MM.1S (cell line): ENCODE measurements at regions not wholly inside any gene's neighbourhood (a gene's known extent, or its start where the extent isn't known, plus 50 kb on each side); places are given as distances from the start of the nearest gene placed in this dataset.

Experiments used
- CTCF ChIP-seq: fragments of 300-600 bp; sonication (generic); IDR thresholded peaks from 2 replicates; pipeline ENCODE4 v1.5.1; 2016; ENCODE audit warnings: antibody characterized with exemption, low read length, mixed read lengths
- EZH2 ChIP-seq: fragments of 300-600 bp; sonication (generic); optimal IDR thresholded peaks from 2 replicates; pipeline ENCODE3; 2017; ENCODE audit warnings: low read depth, mild to moderate bottlenecking, antibody characterized with exemption, low read length, mixed read lengths
- EZH2phosphoT487 ChIP-seq: fragments of 300-600 bp; sonication (generic); IDR thresholded peaks from 2 replicates; pipeline ENCODE4 v1.6.1; 2018; ENCODE audit warnings: antibody characterized with exemption, low read length

GRCh38 chr13:107680115-107680514 is 535.2 kb downstream of the LIG4 start:
- no peak for TF ChIP-seq CTCF
- TF ChIP-seq EZH2: no peak
- no peak for TF ChIP-seq EZH2phosphoT487
